HL-60 (cell line): ENCODE measurements at regions not wholly inside any gene's neighbourhood (a gene's known extent, or its start where the extent isn't known, plus 50 kb on each side); places are given as distances from the start of the nearest gene placed in this dataset.

Experiments used
- CTCF ChIP-seq: IDR thresholded peaks from one replicate; pipeline ENCODE4 v1.5.1; 2011; ENCODE audit warnings: low read length, control low read depth, inconsistent platforms; ENCODE audit not compliant: insufficient read depth
- GABPA ChIP-seq: IDR thresholded peaks from 2 replicates; pipeline ENCODE4 v1.6.1; 2012; ENCODE audit warnings: low read depth
- POLR2AphosphoS5 ChIP-seq: IDR thresholded peaks from 2 replicates; pipeline ENCODE4 v1.6.1; 2012; ENCODE audit warnings: low read depth

- TF ChIP-seq CTCF (no peak), POLR2AphosphoS5 (no peak), GABPA (no peak)
Observed at GRCh38 chr10:31098046-31098445, 66.4 kb upstream of the ZNF438 start.
